ENCODE measurements at regions not wholly inside any gene's neighbourhood (a gene's known extent, or its start where the extent isn't known, plus 50 kb on each side); places are given as distances from the start of the nearest gene placed in this dataset.

GRCh38 chr14:100671386-100671901 lies 55.2 kb upstream of the DLK1 start:
- no peak for TF ChIP-seq CTCF (IDR thresholded peaks at IDR 0.05)
- H3K9ac ChIP-seq = no peak overlapping the region
- no peak overlapping the region for H3K4me3 ChIP-seq (ENCODE audit: low read depth, low read length)
- H3K79me2 ChIP-seq = no peaks in the 10 kb centered on the region
- no peak overlapping the region for H3K4me2 ChIP-seq (ENCODE audit: low read length)
- no peaks in the 10 kb centered on the region for H3K27me3 ChIP-seq (ENCODE audit: control insufficient read depth, insufficient read depth, low read length)
- no peaks in the 10 kb centered on the region for H3K36me3 ChIP-seq (ENCODE audit: control insufficient read depth, insufficient read depth, low read length)
- H3K9me3 ChIP-seq (ENCODE audit: control insufficient read depth, low read length) = no peaks in the 10 kb centered on the region
- H3K4me1 ChIP-seq = no peaks in the 10 kb centered on the region
- H2AFZ ChIP-seq = no peak overlapping the region
- no peak overlapping the region for H3K27ac ChIP-seq

GRCh38 chr14:100671906-100672305 lies 54.8 kb upstream of the DLK1 start:
- Histone ChIP-seq H3K27ac (no peak overlapping the region), H3K79me2 (no peaks in the 10 kb centered on the region), H3K9ac (no peak overlapping the region), H3K36me3 (ENCODE audit: control insufficient read depth, insufficient read depth, low read length) (no peaks in the 10 kb centered on the region), H3K27me3 (ENCODE audit: control insufficient read depth, insufficient read depth, low read length) (no peaks in the 10 kb centered on the region), H3K4me1 (no peaks in the 10 kb centered on the region), H3K4me3 (ENCODE audit: low read depth, low read length) (no peak overlapping the region), H2AFZ (no peak overlapping the region), H3K4me2 (ENCODE audit: low read length) (no peak overlapping the region), H3K9me3 (ENCODE audit: control insufficient read depth, low read length) (no peaks in the 10 kb centered on the region)
- TF ChIP-seq CTCF (IDR thresholded peaks at IDR 0.05) = no peak

GRCh38 chr14:100673085-100673806 lies 53.4 kb upstream of the DLK1 start:
- H3K4me2 ChIP-seq (ENCODE audit: low read length) = no peak overlapping the region
- no peaks in the 10 kb centered on the region for H3K9me3 ChIP-seq (ENCODE audit: control insufficient read depth, low read length)
- H3K79me2 ChIP-seq = no peaks in the 10 kb centered on the region
- H3K27ac ChIP-seq = no peak overlapping the region
- TF ChIP-seq CTCF (IDR thresholded peaks at IDR 0.05) = no peak
- no peaks in the 10 kb centered on the region for H3K36me3 ChIP-seq (ENCODE audit: control insufficient read depth, insufficient read depth, low read length)
- no peaks in the 10 kb centered on the region for H3K27me3 ChIP-seq (ENCODE audit: control insufficient read depth, insufficient read depth, low read length)
- H3K4me1 ChIP-seq = no peaks in the 10 kb centered on the region
- H3K4me3 ChIP-seq (ENCODE audit: low read depth, low read length) = no peak overlapping the region
- H3K9ac ChIP-seq = no peak overlapping the region
- H2AFZ ChIP-seq = no peak overlapping the region

GRCh38 chr14:100673807-100674154 lies 52.9 kb upstream of the DLK1 start:
- no peaks in the 10 kb centered on the region for H3K79me2 ChIP-seq
- no peak overlapping the region for H3K4me2 ChIP-seq (ENCODE audit: low read length)
- no peaks in the 10 kb centered on the region for H3K27me3 ChIP-seq (ENCODE audit: control insufficient read depth, insufficient read depth, low read length)
- TF ChIP-seq CTCF (IDR thresholded peaks at IDR 0.05) = no peak
- no peak overlapping the region for H3K27ac ChIP-seq
- no peaks in the 10 kb centered on the region for H3K9me3 ChIP-seq (ENCODE audit: control insufficient read depth, low read length)
- no peaks in the 10 kb centered on the region for H3K4me1 ChIP-seq
- H3K36me3 ChIP-seq (ENCODE audit: control insufficient read depth, insufficient read depth, low read length) = no peaks in the 10 kb centered on the region
- H3K4me3 ChIP-seq (ENCODE audit: low read depth, low read length) = no peak overlapping the region
- H3K9ac ChIP-seq = no peak overlapping the region
- H2AFZ ChIP-seq = no peak overlapping the region

- TF ChIP-seq CTCF (IDR thresholded peaks at IDR 0.05) = no peak
- Histone ChIP-seq H3K79me2 (no peaks in the 10 kb centered on the region), H3K9ac (no peak overlapping the region), H3K36me3 (ENCODE audit: control insufficient read depth, insufficient read depth, low read length) (no peaks in the 10 kb centered on the region), H3K27ac (no peak overlapping the region), H3K4me1 (no peaks in the 10 kb centered on the region), H3K4me3 (ENCODE audit: low read depth, low read length) (no peak overlapping the region), H2AFZ (no peak overlapping the region), H3K9me3 (ENCODE audit: control insufficient read depth, low read length) (no peaks in the 10 kb centered on the region), H3K27me3 (ENCODE audit: control insufficient read depth, insufficient read depth, low read length) (no peaks in the 10 kb centered on the region), H3K4me2 (ENCODE audit: low read length) (no peak overlapping the region)
These were observed 52.3 kb upstream of the DLK1 start for GRCh38 chr14:100674428-100674827.

Measured in parathyroid adenoma (tissue), 2 donors.